CD8-positive, alpha-beta memory T cell (primary cell): ENCODE measurements at regions not wholly inside any gene's neighbourhood (a gene's known extent, or its start where the extent isn't known, plus 50 kb on each side); places are given as distances from the start of the nearest gene placed in this dataset.

Source experiments
- CTCF ChIA-PET: fragments of 350-600 bp; sonication (Branson Sonifier 250); formaldehyde crosslinking; loops from one replicate; lab custom pipeline; 2021; ENCODE audit warnings: antibody characterized with exemption; lab: Charles Lee
- POLR2A ChIA-PET: fragments of 350-600 bp; sonication (Branson Sonifier 250); formaldehyde crosslinking; loops from one replicate; lab custom pipeline; 2021; ENCODE audit warnings: antibody characterized with exemption; lab: Charles Lee
- DNase-seq, 5 donors: peaks; one replicate each; pipeline versions ENCODE4 v3.0.0 to v3.0.0-alpha.2; 2020 to 2022; ENCODE audit warnings: mixed read lengths in 1 of 5
- H3K27ac ChIP-seq: one replicate; pipeline ENCODE4 v1.7.0; 2013; ENCODE audit warnings: low read depth, mild to moderate bottlenecking, low read length, moderate library complexity
- H3K27me3 ChIP-seq: 2 replicates; pipeline ENCODE4 v1.7.0; 2013; ENCODE audit warnings: low read length, mild to moderate bottlenecking; ENCODE audit not compliant: insufficient read depth, poor library complexity, severe bottlenecking
- H3K36me3 ChIP-seq: 2 replicates; pipeline ENCODE4 v1.7.0; 2013; ENCODE audit warnings: mild to moderate bottlenecking, low read length, moderate library complexity; ENCODE audit not compliant: insufficient read depth
- H3K4me1 ChIP-seq: 2 replicates; pipeline ENCODE4 v1.7.0; 2013; ENCODE audit warnings: mild to moderate bottlenecking, low read length, moderate library complexity; ENCODE audit not compliant: insufficient read depth
- H3K4me3 ChIP-seq: 2 replicates; pipeline ENCODE4 v1.7.0; 2013; ENCODE audit warnings: mild to moderate bottlenecking, low read length
- H3K9me3 ChIP-seq: 2 replicates; pipeline ENCODE4 v1.7.0; 2013; ENCODE audit warnings: mild to moderate bottlenecking, low read length
- H3K27ac Mint-ChIP-seq, 8 donors: one replicate each; pipeline ENCODE4 v1.8.0; 2020 to 2021; ENCODE audit warnings: mixed read lengths in 8 of 8, mild to moderate bottlenecking in 6 of 8, inconsistent platforms in 3 of 8, moderate library complexity in 3 of 8
- H3K27me3 Mint-ChIP-seq, 2 donors: one replicate each; pipeline ENCODE4 v1.8.0; 2020 to 2021; ENCODE audit warnings: mixed read lengths in 2 of 2, mild to moderate bottlenecking in 1 of 2, moderate library complexity in 1 of 2
- H3K36me3 Mint-ChIP-seq, 3 donors: one replicate each; pipeline ENCODE4 v1.8.0; 2020 to 2021; ENCODE audit warnings: mixed read lengths in 3 of 3, inconsistent platforms in 1 of 3, mild to moderate bottlenecking in 1 of 3
- H3K4me1 Mint-ChIP-seq, 3 donors: one replicate each; pipeline ENCODE4 v1.8.0; 2020 to 2021; ENCODE audit warnings: mixed read lengths in 3 of 3, inconsistent platforms in 1 of 3, mild to moderate bottlenecking in 1 of 3
- H3K4me3 Mint-ChIP-seq, 7 donors: one replicate each; pipeline ENCODE4 v1.8.0; 2020 to 2021; ENCODE audit warnings: mixed read lengths in 7 of 7, mild to moderate bottlenecking in 6 of 7, moderate library complexity in 4 of 7, inconsistent platforms in 2 of 7
- H3K9me3 Mint-ChIP-seq, 5 donors: one replicate each; pipeline ENCODE4 v1.8.0; 2020 to 2022; ENCODE audit warnings: mixed read lengths in 5 of 5, mild to moderate bottlenecking in 3 of 5, moderate library complexity in 2 of 5, inconsistent platforms in 1 of 5

DNA sequence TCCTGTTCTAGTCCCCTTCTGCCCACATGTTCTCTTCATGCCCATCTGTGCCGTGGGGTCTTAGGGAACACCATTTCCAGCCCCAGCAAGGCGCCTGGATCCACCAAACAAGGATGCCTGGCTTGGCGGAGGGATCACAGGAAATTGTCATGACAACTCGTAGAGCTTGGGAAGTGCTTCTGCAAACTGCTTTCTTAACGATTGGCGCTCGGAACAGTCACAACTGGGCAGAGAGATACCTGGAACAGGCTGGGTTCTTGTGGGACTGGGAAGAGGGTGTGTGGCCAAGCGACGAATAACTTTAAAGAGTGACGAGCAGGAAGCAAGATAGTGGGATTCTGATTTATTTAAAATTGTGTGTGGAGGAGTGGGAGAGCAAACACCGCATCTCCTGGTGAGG, 329.8 kb downstream of the RPS6KC1 start:
- ChIA-PET POLR2A (no interaction called here), CTCF (no interaction called here)
- H3K4me1 ChIP-seq: no peaks in the 10 kb centered on the region
- DNase-seq: no peak
- no peaks in the 10 kb centered on the region for H3K9me3 ChIP-seq
- Mint-ChIP-seq H3K27ac (no peak overlapping the region), H3K4me1 (no peaks in the 10 kb centered on the region), H3K9me3 (peaks cover 0 to 6% (median 2%) of the 10 kb centered on the region in 5 donors), H3K4me3 (no peak overlapping the region), H3K36me3 (peaks cover 0 to 1% (median 0%) of the 10 kb centered on the region in 3 donors), H3K27me3 (peaks cover 4 to 8% of the 10 kb centered on the region in 2 donors)
- H3K27me3 ChIP-seq: no peaks in the 10 kb centered on the region
- H3K36me3 ChIP-seq: no peaks in the 10 kb centered on the region
- H3K4me3 ChIP-seq: no peak overlapping the region
- H3K27ac ChIP-seq: no peak overlapping the region

GRCh38 chr1:213381572-213382084, 330.6 kb downstream of the RPS6KC1 start:
- Histone ChIP-seq H3K4me1 (no peaks in the 10 kb centered on the region), H3K27ac (no peak overlapping the region), H3K9me3 (no peaks in the 10 kb centered on the region), H3K4me3 (no peak overlapping the region), H3K27me3 (no peaks in the 10 kb centered on the region), H3K36me3 (no peaks in the 10 kb centered on the region)
- peaks cover 4 to 8% of the 10 kb centered on the region in 2 donors for H3K27me3 Mint-ChIP-seq
- ChIA-PET POLR2A (no interaction called here), CTCF (no interaction called here)
- H3K27ac Mint-ChIP-seq: no peak overlapping the region
- no peak overlapping the region for H3K4me3 Mint-ChIP-seq
- H3K4me1 Mint-ChIP-seq: no peaks in the 10 kb centered on the region
- no peak for DNase-seq
- peaks cover 0 to 6% (median 2%) of the 10 kb centered on the region in 5 donors for H3K9me3 Mint-ChIP-seq
- peaks cover 0 to 1% (median 0%) of the 10 kb centered on the region in 3 donors for H3K36me3 Mint-ChIP-seq

DNA sequence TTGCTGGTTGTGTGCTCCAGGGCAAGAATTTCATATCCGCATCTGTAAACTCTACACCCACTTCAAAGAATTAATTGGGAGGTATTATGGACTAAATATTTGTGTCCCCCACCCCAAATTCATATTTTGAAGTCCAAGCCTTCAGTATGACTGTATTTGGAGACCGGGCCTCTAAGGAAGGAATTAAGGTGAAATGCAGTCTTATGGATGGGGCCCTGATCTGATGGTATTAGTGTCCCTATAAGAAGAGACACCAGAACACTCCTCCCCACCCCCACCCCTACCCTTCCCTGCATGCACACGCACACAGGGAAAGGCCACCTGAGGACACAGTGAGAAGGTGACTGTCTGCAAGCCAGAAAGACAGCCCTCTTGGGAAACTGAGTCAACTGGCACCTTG, 332.4 kb downstream of the RPS6KC1 start:
- Mint-ChIP-seq H3K27me3 (peaks cover 0 to 8% of the 10 kb centered on the region in 2 donors), H3K4me1 (no peaks in the 10 kb centered on the region)
- CTCF ChIA-PET: no interaction called here

DNA sequence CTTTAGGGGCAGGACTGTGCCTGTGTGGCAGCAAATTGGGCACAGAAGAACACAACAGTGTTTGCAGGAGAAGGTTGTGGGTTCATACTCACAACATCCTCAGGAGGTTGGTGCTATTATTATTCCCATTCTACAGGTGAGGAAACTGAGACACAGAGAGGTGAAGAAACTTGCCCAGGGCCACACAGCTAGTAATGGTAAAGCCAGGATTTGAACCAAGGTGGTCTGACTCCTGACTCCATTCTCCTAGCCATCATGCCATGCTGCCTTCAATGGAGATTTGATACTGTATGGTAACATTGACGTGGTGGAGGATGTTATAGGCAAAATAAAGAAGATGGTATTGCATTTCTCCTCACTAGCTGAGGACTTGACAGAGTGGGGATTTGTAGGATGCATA, 334.2 kb downstream of the RPS6KC1 start:
- no peaks in the 10 kb centered on the region for H3K36me3 Mint-ChIP-seq
- ChIA-PET POLR2A (no interaction called here), CTCF (no interaction called here)

More for the DNA sequence above, 332.4 kb downstream of the RPS6KC1 start:
- DNase-seq: no peak
- Histone ChIP-seq H3K27ac (no peak overlapping the region), H3K36me3 (no peaks in the 10 kb centered on the region), H3K27me3 (no peaks in the 10 kb centered on the region), H3K9me3 (no peaks in the 10 kb centered on the region), H3K4me1 (no peaks in the 10 kb centered on the region), H3K4me3 (no peak overlapping the region)
- Mint-ChIP-seq H3K36me3 (peaks cover 0 to 1% (median 0%) of the 10 kb centered on the region in 3 donors), H3K27ac (no peak overlapping the region), H3K4me3 (no peak overlapping the region), H3K9me3 (peaks cover 0 to 8% (median 2%) of the 10 kb centered on the region in 5 donors)
- POLR2A ChIA-PET: no interaction called here

DNA sequence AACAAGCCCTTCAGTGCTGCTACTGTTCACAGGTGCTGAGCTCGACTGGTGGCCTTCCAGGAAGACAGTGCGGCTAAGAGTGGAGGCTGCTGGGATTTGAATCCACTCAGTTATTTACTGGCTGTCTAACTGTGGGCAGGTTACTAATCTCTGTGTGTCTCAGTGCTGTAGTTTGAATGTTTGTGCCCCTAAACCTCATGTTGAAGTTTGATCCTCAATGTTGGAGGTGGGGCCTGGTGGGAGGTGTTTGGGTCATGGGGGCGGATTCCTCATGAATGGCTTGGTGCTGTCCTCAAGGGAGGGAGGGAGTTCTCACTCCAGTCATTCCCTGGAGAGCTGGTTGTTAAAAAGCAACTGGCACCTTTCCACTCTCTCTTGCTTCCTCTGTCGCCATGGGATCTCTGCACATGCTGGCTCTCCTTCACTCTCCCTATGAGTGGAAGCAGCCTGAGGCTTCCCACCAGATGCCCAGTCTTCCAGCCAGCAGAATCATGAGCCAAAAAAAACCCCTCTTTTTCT, 334.8 kb downstream of the RPS6KC1 start:
- no peaks in the 10 kb centered on the region for H3K9me3 ChIP-seq
- no peak overlapping the region for H3K27ac Mint-ChIP-seq
- H3K27me3 ChIP-seq: no peaks in the 10 kb centered on the region
- H3K36me3 ChIP-seq: no peaks in the 10 kb centered on the region
- peaks cover 0 to 8% of the 10 kb centered on the region in 2 donors for H3K27me3 Mint-ChIP-seq
- H3K27ac ChIP-seq: no peak overlapping the region
- no peaks in the 10 kb centered on the region for H3K4me1 ChIP-seq
- no peaks in the 10 kb centered on the region for H3K4me1 Mint-ChIP-seq
- CTCF ChIA-PET: no interaction called here
- no peaks in the 10 kb centered on the region for H3K36me3 Mint-ChIP-seq
- peaks cover 0 to 5% (median 2%) of the 10 kb centered on the region in 5 donors for H3K9me3 Mint-ChIP-seq
- DNase-seq: no peak
- no peak overlapping the region for H3K4me3 ChIP-seq
- POLR2A ChIA-PET: no interaction called here
- H3K4me3 Mint-ChIP-seq: no peak overlapping the region

More for the DNA sequence above, 334.2 kb downstream of the RPS6KC1 start:
- DNase-seq: no peak
- Mint-ChIP-seq H3K4me3 (no peak overlapping the region), H3K4me1 (no peaks in the 10 kb centered on the region), H3K27ac (no peak overlapping the region), H3K27me3 (peaks cover 0 to 8% of the 10 kb centered on the region in 2 donors), H3K9me3 (peaks cover 0 to 5% (median 4%) of the 10 kb centered on the region in 5 donors)
- Histone ChIP-seq H3K9me3 (no peaks in the 10 kb centered on the region), H3K27ac (no peak overlapping the region), H3K27me3 (no peaks in the 10 kb centered on the region), H3K4me3 (no peak overlapping the region), H3K36me3 (no peaks in the 10 kb centered on the region), H3K4me1 (no peaks in the 10 kb centered on the region)

GRCh38 chr1:213387380-213388015, 336.5 kb downstream of the RPS6KC1 start:
- Mint-ChIP-seq H3K4me1 (no peaks in the 10 kb centered on the region), H3K36me3 (no peaks in the 10 kb centered on the region), H3K27ac (no peak overlapping the region), H3K4me3 (no peak overlapping the region), H3K27me3 (peaks cover 0 to 8% of the 10 kb centered on the region in 2 donors), H3K9me3 (peaks cover 0 to 5% (median 2%) of the 10 kb centered on the region in 5 donors)
- Histone ChIP-seq H3K4me3 (no peak overlapping the region), H3K27ac (no peak overlapping the region), H3K4me1 (no peaks in the 10 kb centered on the region), H3K9me3 (no peaks in the 10 kb centered on the region), H3K27me3 (no peaks in the 10 kb centered on the region), H3K36me3 (no peaks in the 10 kb centered on the region)
- DNase-seq: no peak
- POLR2A ChIA-PET: no interaction called here
- CTCF ChIA-PET: no interaction called here

DNA sequence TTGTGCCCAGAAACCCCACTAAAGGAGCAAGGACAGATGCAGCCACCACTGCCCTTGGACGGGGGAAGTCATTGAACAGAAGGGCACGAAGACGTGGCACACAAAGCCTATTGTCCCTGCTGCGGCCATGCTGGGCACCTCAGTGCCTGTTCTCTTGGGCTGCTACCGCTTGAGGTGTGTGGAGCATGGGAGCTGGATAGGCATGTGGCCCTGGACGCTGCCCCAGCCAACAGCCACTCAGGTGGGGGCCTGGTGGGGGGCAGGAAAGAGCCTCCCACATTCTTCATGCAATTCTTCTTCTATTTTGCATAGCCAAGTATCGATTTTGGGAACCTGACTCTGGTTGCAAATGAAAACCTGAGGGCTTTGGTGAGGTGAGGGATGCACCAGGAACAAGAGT, 337.2 kb downstream of the RPS6KC1 start:
- no peak overlapping the region for H3K4me3 ChIP-seq
- H3K4me3 Mint-ChIP-seq: no peak overlapping the region
- POLR2A ChIA-PET: no interaction called here

DNA sequence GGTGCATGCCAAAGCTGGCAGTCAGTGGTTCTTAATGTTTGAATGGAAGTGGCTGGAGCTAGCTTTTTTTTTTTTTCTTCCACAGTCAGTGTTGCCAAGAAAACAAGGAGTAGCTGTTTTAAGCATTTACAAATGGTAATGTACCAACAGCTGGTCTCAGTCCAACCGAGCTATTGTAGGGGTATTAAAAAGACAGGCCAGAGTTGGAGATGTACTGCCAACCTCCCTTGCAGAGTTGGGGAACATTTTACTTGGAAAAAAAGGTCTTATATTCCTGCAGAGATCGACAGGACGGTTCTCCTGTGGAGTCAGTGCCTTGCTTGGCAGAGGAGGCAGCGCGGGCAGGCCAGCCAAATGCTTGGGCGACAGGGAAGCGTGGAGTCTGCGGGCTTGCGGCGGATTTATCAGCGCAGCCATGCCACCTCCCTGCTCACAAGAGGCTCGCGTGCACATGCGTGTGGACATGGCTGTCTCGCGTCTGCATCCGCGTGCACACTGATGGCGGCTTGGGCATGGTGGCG, 338.1 kb downstream of the RPS6KC1 start:
- Histone ChIP-seq H3K27me3 (no peaks in the 10 kb centered on the region), H3K4me3 (no peak overlapping the region), H3K27ac (no peak overlapping the region), H3K9me3 (no peaks in the 10 kb centered on the region), H3K36me3 (no peaks in the 10 kb centered on the region), H3K4me1 (no peaks in the 10 kb centered on the region)
- Mint-ChIP-seq H3K36me3 (no peaks in the 10 kb centered on the region), H3K4me1 (no peaks in the 10 kb centered on the region), H3K27ac (no peak overlapping the region), H3K9me3 (peaks cover 0 to 5% (median 2%) of the 10 kb centered on the region in 5 donors), H3K4me3 (no peak overlapping the region), H3K27me3 (peaks cover 0 to 10% of the 10 kb centered on the region in 2 donors)
- ChIA-PET CTCF (no interaction called here), POLR2A (no interaction called here)
- DNase-seq: no peak

More for the DNA sequence above, 337.2 kb downstream of the RPS6KC1 start:
- Histone ChIP-seq H3K27me3 (no peaks in the 10 kb centered on the region), H3K36me3 (no peaks in the 10 kb centered on the region), H3K4me1 (no peaks in the 10 kb centered on the region), H3K9me3 (no peaks in the 10 kb centered on the region), H3K27ac (no peak overlapping the region)
- no peaks in the 10 kb centered on the region for H3K4me1 Mint-ChIP-seq
- no peaks in the 10 kb centered on the region for H3K36me3 Mint-ChIP-seq
- peaks cover 0 to 5% (median 2%) of the 10 kb centered on the region in 5 donors for H3K9me3 Mint-ChIP-seq
- DNase-seq: no peak
- CTCF ChIA-PET: no interaction called here
- H3K27me3 Mint-ChIP-seq: peaks cover 0 to 8% of the 10 kb centered on the region in 2 donors
- no peak overlapping the region for H3K27ac Mint-ChIP-seq
